ENCODE measurements at regions not wholly inside any gene's neighbourhood (a gene's known extent, or its start where the extent isn't known, plus 50 kb on each side); places are given as distances from the start of the nearest gene placed in this dataset.
"Not testable (repeated sequence)": the region's sequence is repeated elsewhere in the genome, so short reads cannot be mapped to it uniquely, and the experiment has no call there.

GRCh38 chr20:52060794-52061714, 130.5 kb downstream of the ZFP64 start:
- H3K4me3 Mint-ChIP-seq = no peak overlapping the region
- H3K4me1 Mint-ChIP-seq = no peaks in the 10 kb centered on the region

GRCh38 chr20:52057133-52057532, 134.4 kb downstream of the ZFP64 start:
- H3K27ac Mint-ChIP-seq; H3K27me3 Mint-ChIP-seq (ENCODE audit: low read depth); H3K4me1 Mint-ChIP-seq; H3K4me3 Mint-ChIP-seq: not testable (repeated sequence)
- Mint-ChIP-seq H3K36me3 (ENCODE audit: low read depth) (peaks cover 20% of the 10 kb centered on the region), H3K9me3 (peaks cover 14% of the 10 kb centered on the region)

More at GRCh38 chr20:52060794-52061714, 130.5 kb downstream of the ZFP64 start:
- peaks cover 16% of the 10 kb centered on the region for H3K36me3 Mint-ChIP-seq (ENCODE audit: low read depth)
- TF ChIP-seq CTCF (IDR thresholded peaks at IDR 0.05; ENCODE audit: unreplicated experiment in 3 of 3) = peak; percentile 36 to 64 (median 47)
- peaks cover 9% of the 10 kb centered on the region for H3K27me3 Mint-ChIP-seq (ENCODE audit: low read depth)
- no peak overlapping the region for H3K27ac Mint-ChIP-seq
- peaks cover 12% of the 10 kb centered on the region for H3K9me3 Mint-ChIP-seq

GRCh38 chr20:52056203-52057062, 135.1 kb downstream of the ZFP64 start:
- H3K27me3 Mint-ChIP-seq (ENCODE audit: low read depth) = peaks cover 3% of the 10 kb centered on the region
- peaks cover 18% of the 10 kb centered on the region for H3K36me3 Mint-ChIP-seq (ENCODE audit: low read depth)
- H3K27ac Mint-ChIP-seq = no peak overlapping the region
- peaks cover 14% of the 10 kb centered on the region for H3K9me3 Mint-ChIP-seq
- TF ChIP-seq CTCF (IDR thresholded peaks at IDR 0.05; ENCODE audit: unreplicated experiment in 3 of 3) = no peak
- no peak overlapping the region for H3K4me3 Mint-ChIP-seq
- H3K4me1 Mint-ChIP-seq = no peaks in the 10 kb centered on the region

GRCh38 chr20:52054123-52054522, 137.5 kb downstream of the ZFP64 start:
- TF ChIP-seq CTCF (IDR thresholded peaks at IDR 0.05; ENCODE audit: unreplicated experiment in 3 of 3) = no peak
- no peak overlapping the region for H3K4me3 Mint-ChIP-seq
- H3K36me3 Mint-ChIP-seq (ENCODE audit: low read depth) = peaks cover 18% of the 10 kb centered on the region
- H3K27me3 Mint-ChIP-seq (ENCODE audit: low read depth) = peaks cover 5% of the 10 kb centered on the region
- no peak overlapping the region for H3K27ac Mint-ChIP-seq
- peaks cover 14% of the 10 kb centered on the region for H3K9me3 Mint-ChIP-seq
- peaks cover 2% of the 10 kb centered on the region for H3K4me1 Mint-ChIP-seq

GRCh38 chr20:52049001-52049731, 142.4 kb downstream of the ZFP64 start:
- Mint-ChIP-seq H3K4me1 (peaks cover 15% of the 10 kb centered on the region), H3K9me3 (no peaks in the 10 kb centered on the region), H3K27ac (peak overlapping the region in 1 of 3 experiments; percentile 49), H3K4me3 (no peak overlapping the region), H3K36me3 (ENCODE audit: low read depth) (no peaks in the 10 kb centered on the region), H3K27me3 (ENCODE audit: low read depth) (peaks cover 21% of the 10 kb centered on the region)
- no peak for TF ChIP-seq CTCF (IDR thresholded peaks at IDR 0.05; ENCODE audit: unreplicated experiment in 3 of 3)

Data from nephron (organoid).